ENCODE measurements at regions not wholly inside any gene's neighbourhood (a gene's known extent, or its start where the extent isn't known, plus 50 kb on each side); places are given as distances from the start of the nearest gene placed in this dataset.
"Not testable (repeated sequence)": the region's sequence is repeated elsewhere in the genome, so short reads cannot be mapped to it uniquely, and the experiment has no call there.

DNA sequence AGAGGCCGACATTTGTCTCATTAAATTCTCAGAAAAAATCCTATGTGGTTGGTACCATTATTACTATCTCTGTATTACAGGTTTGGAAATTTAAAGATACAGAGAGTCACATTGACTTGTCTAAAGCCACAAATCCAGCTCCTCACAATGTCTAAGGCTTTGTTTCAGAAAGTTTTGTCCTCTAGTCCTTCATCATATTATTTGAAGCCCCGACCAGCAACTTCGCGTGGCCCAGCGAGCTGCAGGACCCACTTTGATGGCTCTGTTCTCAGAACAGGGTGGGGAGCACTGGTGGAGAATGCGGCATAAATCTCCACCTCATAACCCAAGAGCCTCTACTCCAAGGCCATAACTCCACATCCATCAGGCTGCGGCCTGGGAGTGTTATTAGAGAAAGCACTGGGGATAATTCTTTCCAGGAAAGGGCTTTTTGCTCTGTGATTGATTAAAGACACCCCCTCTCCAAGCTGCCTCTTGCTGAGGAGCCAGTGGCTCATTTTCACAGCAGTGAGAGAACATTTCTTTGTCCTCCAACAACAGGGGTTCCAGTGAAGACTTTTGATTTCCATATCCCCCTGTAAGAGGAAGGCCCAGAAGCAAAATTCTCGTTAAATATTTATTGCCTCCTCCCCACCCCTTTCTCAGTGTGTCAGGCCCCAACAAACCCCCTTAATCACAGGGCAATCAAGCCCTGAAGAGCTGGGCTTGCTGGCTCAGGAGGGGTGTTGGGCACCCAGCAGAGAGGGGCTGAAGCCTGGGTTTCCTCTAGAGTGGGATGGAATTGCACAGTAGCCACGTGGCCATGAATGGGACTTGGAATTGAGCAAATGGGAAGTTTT is 113.7 kb upstream of the CDH11 start:
- Histone ChIP-seq H3K4me2 (no peak overlapping the region), H3K4me1 (ENCODE audit: insufficient read depth) (no peaks in the 10 kb centered on the region), H3K27me3 (no peaks in the 10 kb centered on the region), H3K79me2 (no peaks in the 10 kb centered on the region), H3K9me2 (replicated peaks; ENCODE audit: insufficient read depth) (no peaks in the 10 kb centered on the region), H3K4me3 (no peak overlapping the region), H3K36me3 (replicated peaks; ENCODE audit: insufficient read depth, low read depth) (no peaks in the 10 kb centered on the region), H3K9me3 (ENCODE audit: low read depth) (no peaks in the 10 kb centered on the region), H2AFZ (no peak overlapping the region), H3K27ac (no peak overlapping the region), H4K20me1 (ENCODE audit: insufficient read depth, poor library complexity, severe bottlenecking) (no peaks in the 10 kb centered on the region)
- WGBS (ENCODE audit: low lambda C conversion rate, missing lambda C conversion rate), result 57% methylated on average over 9 of the region's 9 CpGs
- DNase-seq (ENCODE audit: low spot score), result no peak
- TF ChIP-seq EZH2 (IDR thresholded peaks at IDR 0.05; ENCODE audit: borderline replicate concordance) (no peak), EZH2phosphoT487 (IDR thresholded peaks at IDR 0.05; ENCODE audit: low read depth, severe bottlenecking, unreplicated experiment) (no peak)
- TF ChIP-seq, protein P1, sequence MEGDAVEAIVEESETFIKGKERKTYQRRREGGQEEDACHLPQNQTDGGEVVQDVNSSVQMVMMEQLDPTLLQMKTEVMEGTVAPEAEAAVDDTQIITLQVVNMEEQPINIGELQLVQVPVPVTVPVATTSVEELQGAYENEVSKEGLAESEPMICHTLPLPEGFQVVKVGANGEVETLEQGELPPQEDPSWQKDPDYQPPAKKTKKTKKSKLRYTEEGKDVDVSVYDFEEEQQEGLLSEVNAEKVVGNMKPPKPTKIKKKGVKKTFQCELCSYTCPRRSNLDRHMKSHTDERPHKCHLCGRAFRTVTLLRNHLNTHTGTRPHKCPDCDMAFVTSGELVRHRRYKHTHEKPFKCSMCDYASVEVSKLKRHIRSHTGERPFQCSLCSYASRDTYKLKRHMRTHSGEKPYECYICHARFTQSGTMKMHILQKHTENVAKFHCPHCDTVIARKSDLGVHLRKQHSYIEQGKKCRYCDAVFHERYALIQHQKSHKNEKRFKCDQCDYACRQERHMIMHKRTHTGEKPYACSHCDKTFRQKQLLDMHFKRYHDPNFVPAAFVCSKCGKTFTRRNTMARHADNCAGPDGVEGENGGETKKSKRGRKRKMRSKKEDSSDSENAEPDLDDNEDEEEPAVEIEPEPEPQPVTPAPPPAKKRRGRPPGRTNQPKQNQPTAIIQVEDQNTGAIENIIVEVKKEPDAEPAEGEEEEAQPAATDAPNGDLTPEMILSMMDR (IDR thresholded peaks at IDR 0.05; ENCODE audit: poor library complexity), result no peak

DNA sequence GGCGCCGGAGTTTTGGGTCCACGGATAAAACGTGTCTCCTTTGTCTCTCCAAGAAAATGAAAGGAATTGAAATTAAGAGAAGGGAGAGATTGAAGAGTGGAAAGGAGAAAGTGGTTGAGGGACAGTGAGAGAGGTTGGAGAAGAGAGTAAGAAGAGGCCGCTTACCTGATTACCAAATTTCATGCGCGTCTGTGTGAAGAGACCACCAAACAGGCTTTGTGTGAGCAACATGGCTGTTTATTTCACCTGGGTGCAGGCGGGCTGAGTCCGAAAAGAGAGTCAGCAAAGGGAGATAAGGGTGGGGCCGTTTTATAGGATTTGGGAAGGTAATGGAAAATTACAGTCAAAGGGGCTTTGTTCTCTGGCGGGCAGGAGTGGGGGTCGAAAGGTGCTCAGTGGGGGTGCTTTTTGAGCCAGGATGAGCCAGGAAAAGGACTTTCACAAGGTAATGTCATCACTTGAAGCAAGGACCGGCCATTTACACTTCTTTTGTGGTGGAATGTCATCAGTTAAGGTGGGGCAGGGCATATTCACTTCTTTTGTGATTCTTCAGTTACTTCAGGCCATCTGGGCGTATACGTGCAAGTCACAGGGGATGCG is 113.0 kb upstream of the CDH11 start:
- not testable (repeated sequence) for H3K4me2 ChIP-seq; H3K36me3 ChIP-seq (replicated peaks; ENCODE audit: insufficient read depth, low read depth); H3K27me3 ChIP-seq; H3K79me2 ChIP-seq; H3K4me3 ChIP-seq; H3K27ac ChIP-seq; H3K9me3 ChIP-seq (ENCODE audit: low read depth); H2AFZ ChIP-seq; H4K20me1 ChIP-seq (ENCODE audit: insufficient read depth, poor library complexity, severe bottlenecking); H3K9me2 ChIP-seq (replicated peaks; ENCODE audit: insufficient read depth); DNase-seq (ENCODE audit: low spot score); H3K4me1 ChIP-seq (ENCODE audit: insufficient read depth)
- 59% methylated on average over 16 of the region's 16 CpGs for WGBS (ENCODE audit: low lambda C conversion rate, missing lambda C conversion rate)

GRCh38 chr16:65229191-65229662 is 107.4 kb upstream of the CDH11 start:
- TF ChIP-seq, protein P1 (IDR thresholded peaks at IDR 0.05; ENCODE audit: poor library complexity), result no peak
- TF ChIP-seq EZH2phosphoT487 (IDR thresholded peaks at IDR 0.05; ENCODE audit: low read depth, severe bottlenecking, unreplicated experiment), result no peak
- Histone ChIP-seq H3K36me3 (replicated peaks; ENCODE audit: insufficient read depth, low read depth) (no peaks in the 10 kb centered on the region), H3K4me2 (no peak overlapping the region), H3K4me1 (ENCODE audit: insufficient read depth) (no peaks in the 10 kb centered on the region), H4K20me1 (ENCODE audit: insufficient read depth, poor library complexity, severe bottlenecking) (no peaks in the 10 kb centered on the region), H2AFZ (no peak overlapping the region), H3K9me2 (replicated peaks; ENCODE audit: insufficient read depth) (no peaks in the 10 kb centered on the region), H3K79me2 (no peaks in the 10 kb centered on the region), H3K27ac (no peak overlapping the region), H3K9me3 (ENCODE audit: low read depth) (no peaks in the 10 kb centered on the region), H3K4me3 (no peak overlapping the region), H3K27me3 (no peaks in the 10 kb centered on the region)
- DNase-seq (ENCODE audit: low spot score), result peak; percentile 15
- 70% methylated on average over 3 of the region's 3 CpGs for WGBS (ENCODE audit: low lambda C conversion rate, missing lambda C conversion rate)

DNA sequence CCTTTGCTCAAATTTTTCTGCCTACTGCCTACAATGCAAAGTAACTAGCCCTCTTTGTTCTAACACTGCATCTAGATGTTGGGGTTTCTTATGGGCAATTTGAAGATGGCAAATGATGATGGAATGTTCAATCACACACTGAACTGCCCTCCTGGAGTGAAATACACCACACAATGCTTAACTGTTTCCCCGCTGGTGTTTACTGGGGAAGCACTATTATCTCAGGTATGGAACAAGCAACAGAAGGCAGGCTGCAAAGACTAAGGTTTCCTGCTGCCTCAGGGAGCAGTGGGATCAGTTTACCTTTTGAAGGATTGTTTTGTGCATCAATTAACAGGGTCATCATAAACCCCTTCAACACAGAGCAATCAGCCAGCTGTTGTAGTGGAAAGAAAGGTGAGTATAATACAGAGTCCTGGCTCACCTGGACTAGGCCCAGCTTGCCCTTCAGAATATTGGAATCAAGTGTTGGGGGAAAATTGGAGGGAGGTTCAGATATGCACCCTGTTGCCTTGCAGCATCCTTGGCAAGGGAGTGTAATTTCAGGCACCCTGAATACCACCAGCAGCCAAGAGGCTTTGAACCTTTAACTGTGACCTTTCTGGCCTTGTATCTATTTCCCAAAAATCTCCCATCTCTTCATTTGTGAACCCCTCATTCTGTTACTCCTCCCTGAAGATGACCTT is 105.4 kb upstream of the CDH11 start:
- TF ChIP-seq EZH2 (IDR thresholded peaks at IDR 0.05; ENCODE audit: borderline replicate concordance), result no peak
- TF ChIP-seq, protein P1 (IDR thresholded peaks at IDR 0.05; ENCODE audit: poor library complexity), result no peak
- TF ChIP-seq EZH2phosphoT487 (IDR thresholded peaks at IDR 0.05; ENCODE audit: low read depth, severe bottlenecking, unreplicated experiment), result no peak
- Histone ChIP-seq H3K4me2 (no peak overlapping the region), H3K4me3 (no peak overlapping the region), H3K4me1 (ENCODE audit: insufficient read depth) (no peaks in the 10 kb centered on the region), H4K20me1 (ENCODE audit: insufficient read depth, poor library complexity, severe bottlenecking) (no peaks in the 10 kb centered on the region), H3K79me2 (no peaks in the 10 kb centered on the region), H3K27ac (no peak overlapping the region), H2AFZ (no peak overlapping the region), H3K27me3 (no peaks in the 10 kb centered on the region), H3K9me2 (replicated peaks; ENCODE audit: insufficient read depth) (no peaks in the 10 kb centered on the region), H3K9me3 (ENCODE audit: low read depth) (no peaks in the 10 kb centered on the region), H3K36me3 (replicated peaks; ENCODE audit: insufficient read depth, low read depth) (no peaks in the 10 kb centered on the region)
- no peak for DNase-seq (ENCODE audit: low spot score)
- WGBS (ENCODE audit: low lambda C conversion rate, missing lambda C conversion rate), result 84% methylated on average over 1 of the region's 1 CpG
